Panc1 (cell line): ENCODE measurements at regions not wholly inside any gene's neighbourhood (a gene's known extent, or its start where the extent isn't known, plus 50 kb on each side); places are given as distances from the start of the nearest gene placed in this dataset.

Experiments
- ATAC-seq: fragments of 200-7000 bp; cut with Tn5 transposase; 2 replicates; pipeline ENCODE4 v1.9.1; 2020; ENCODE audit warnings: mild to moderate bottlenecking, moderate library complexity
- BruUV-seq: library from RNA; stranded (reverse); fragments of 400-500 nt; replicated peaks from 2 replicates; lab custom pipeline; 2021; lab: Mats Ljungman, UMichigan
- CTCF ChIA-PET: fragments of 300-600 bp; sonication (Branson Sonifier 250); formaldehyde crosslinking; loops from one replicate; lab custom pipeline; 2022; ENCODE audit warnings: antibody characterized with exemption; lab: Charles Lee
- POLR2A ChIA-PET: fragments of 300-600 bp; sonication (Branson Sonifier 250); formaldehyde crosslinking; loops from one replicate; lab custom pipeline; 2022; ENCODE audit warnings: antibody characterized with exemption; lab: Charles Lee
- DNase-seq: peaks from one replicate; pipeline ENCODE4 v3.0.0-alpha.2; 2010; ENCODE audit warnings: low read depth, low spot score
- H3K27ac ChIP-seq: 2 replicates; pipeline ENCODE4 v1.5.1; 2011; ENCODE audit warnings: mild to moderate bottlenecking, low read length, inconsistent platforms
- H3K27me3 ChIP-seq: fragments of 200-500 bp; sonication (Bioruptor generic); 2 replicates; pipeline ENCODE4 v1.6.0; 2014; ENCODE audit warnings: low read length, inconsistent platforms; ENCODE audit not compliant: control insufficient read depth, insufficient read depth
- H3K36me3 ChIP-seq: fragments of 200-500 bp; sonication (Bioruptor generic); 2 replicates; pipeline ENCODE4 v1.5.1; 2014; ENCODE audit warnings: inconsistent platforms, mild to moderate bottlenecking, low read length, moderate library complexity; ENCODE audit not compliant: control insufficient read depth, insufficient read depth
- H3K4me1 ChIP-seq: 2 replicates; pipeline ENCODE4 v1.5.1; 2011; ENCODE audit warnings: inconsistent platforms, mild to moderate bottlenecking, low read length, moderate library complexity; ENCODE audit not compliant: control insufficient read depth, insufficient read depth
- H3K4me3 ChIP-seq, 2 experiments: 2 replicates each; pipeline ENCODE4 v1.5.1; 2011 to 2012; ENCODE audit warnings: low read depth in 2 of 2, low read length in 2 of 2, mild to moderate bottlenecking in 2 of 2, inconsistent platforms in 1 of 2, moderate library complexity in 1 of 2
- H3K9me3 ChIP-seq: fragments of 200-500 bp; sonication (Bioruptor generic); 2 replicates; pipeline ENCODE4 v1.5.1; 2014; ENCODE audit warnings: low read depth, mild to moderate bottlenecking, inconsistent platforms, low read length, moderate library complexity; ENCODE audit not compliant: control insufficient read depth, insufficient read depth
- CTCF ChIP-seq: fragments of 450-650 bp; IDR thresholded peaks from 2 replicates; pipeline ENCODE4 v1.5.1; 2017; ENCODE audit warnings: mild to moderate bottlenecking
- POLR2AphosphoS5 ChIP-seq: IDR thresholded peaks from 2 replicates; pipeline ENCODE4 v1.6.1; 2012; ENCODE audit warnings: mild to moderate bottlenecking, low read depth, low read length, moderate library complexity
- REST ChIP-seq, 2 experiments: IDR thresholded peaks; 2 replicates each; pipeline ENCODE4 v1.6.1; 2011 to 2012; ENCODE audit warnings: low read depth in 2 of 2, control low read depth in 1 of 2, low read length in 1 of 2, mild to moderate bottlenecking in 1 of 2, moderate library complexity in 1 of 2; ENCODE audit not compliant: insufficient read depth in 1 of 2
- SIN3A ChIP-seq: IDR thresholded peaks from 2 replicates; pipeline ENCODE4 v1.6.1; 2012; ENCODE audit warnings: low read depth, mild to moderate bottlenecking, low read length, moderate library complexity, borderline replicate concordance; ENCODE audit not compliant: insufficient read depth
- TCF7L2 ChIP-seq: IDR thresholded peaks from 2 replicates; pipeline ENCODE4 v1.6.1; 2011; ENCODE audit warnings: mild to moderate bottlenecking, low read depth, low read length, inconsistent platforms
- in situ Hi-C: cut with HindIII; loops from 2 replicates; pipeline ENCODE4 v1.10.0; 2016; ENCODE audit warnings: low sequenced_read_pairs, low pct_unique_long_range_greater_than_20kb
- intact Hi-C: fragments of 100-400 bp; cut with micrococcal nuclease; formaldehyde crosslinking; loops from one replicate; pipeline ENCODE4 v1.10.0; 2022; ENCODE audit not compliant: unreplicated experiment

- Histone ChIP-seq H3K9me3 (no peaks in the 10 kb centered on the region), H3K4me1 (no peaks in the 10 kb centered on the region), H3K27me3 (peaks cover 19% of the 10 kb centered on the region), H3K27ac (no peak overlapping the region), H3K36me3 (no peaks in the 10 kb centered on the region; the same call in 1 of the 2 replicates), H3K4me3 (no peak overlapping the region)
- intact Hi-C loops (no loop called here), in situ Hi-C loops (no loop called here)
- BruUV-seq: no TSS peak
- ATAC-seq (no peak), DNase-seq (no peak)
- POLR2A ChIA-PET: no interaction called here
- CTCF ChIA-PET: no interaction called here
- TF ChIP-seq SIN3A (no peak), TCF7L2 (no peak), CTCF (no peak), REST (IDR thresholded peaks at IDR 0.05; ENCODE audit: insufficient read depth in 1 of 2, low read depth in 2 of 2, low read length in 1 of 2) (no peak), POLR2AphosphoS5 (no peak)
Observed at GRCh38 chr1:62978741-62979140, 194.8 kb downstream of the ATG4C start.

GRCh38 chr1:62981434-62981833 lies 197.5 kb downstream of the ATG4C start:
- no peak for ATAC-seq
- H3K9me3 ChIP-seq: no peaks in the 10 kb centered on the region
- peaks cover 15% of the 10 kb centered on the region for H3K27me3 ChIP-seq
- no peak overlapping the region for H3K27ac ChIP-seq
- in situ Hi-C loops (no loop called here), intact Hi-C loops (no loop called here)
- ChIA-PET CTCF (interaction anchor here (0.6 kb wide), 1 partner anchor 303 kb away, joined by 3 read pairs; no protein-coding TSS in a partner anchor), POLR2A (no interaction called here)
- no peak overlapping the region for H3K4me3 ChIP-seq
- DNase-seq: no peak
- BruUV-seq: no TSS peak
- TF ChIP-seq CTCF (no peak), TCF7L2 (no peak), REST (IDR thresholded peaks at IDR 0.05; ENCODE audit: insufficient read depth in 1 of 2, low read depth in 2 of 2, low read length in 1 of 2) (no peak), POLR2AphosphoS5 (no peak), SIN3A (no peak)
- no peaks in the 10 kb centered on the region; the same call in 1 of the 2 replicates for H3K36me3 ChIP-seq
- no peaks in the 10 kb centered on the region for H3K4me1 ChIP-seq
